ENCODE measurements at regions not wholly inside any gene's neighbourhood (a gene's known extent, or its start where the extent isn't known, plus 50 kb on each side); places are given as distances from the start of the nearest gene placed in this dataset.

GRCh38 chr7:53684693-53685092 lies 649.3 kb downstream of the POM121L12 start:
- TF ChIP-seq CEBPB (IDR thresholded peaks at IDR 0.05; ENCODE audit: low read depth) (no peak), SIN3A (IDR thresholded peaks at IDR 0.05; ENCODE audit: low read depth) (no peak), ZNF274 (IDR thresholded peaks at IDR 0.05; ENCODE audit: low read depth, low read length) (no peak), POLR2AphosphoS5 (IDR thresholded peaks at IDR 0.05; ENCODE audit: low read depth, low read length) (no peak), ELF1 (IDR thresholded peaks at IDR 0.05; ENCODE audit: borderline replicate concordance, low read depth) (no peak), TCF7L2 (IDR thresholded peaks at IDR 0.05; ENCODE audit: borderline replicate concordance, extremely low read depth, insufficient read depth, insufficient read length) (no peak), RAD21 (IDR thresholded peaks at IDR 0.05; ENCODE audit: low read depth) (no peak), YY1 (IDR thresholded peaks at IDR 0.05; ENCODE audit: extremely low read depth, insufficient replicate concordance, low read depth, low read length) (no peak)
- TF ChIP-seq, protein P1, sequence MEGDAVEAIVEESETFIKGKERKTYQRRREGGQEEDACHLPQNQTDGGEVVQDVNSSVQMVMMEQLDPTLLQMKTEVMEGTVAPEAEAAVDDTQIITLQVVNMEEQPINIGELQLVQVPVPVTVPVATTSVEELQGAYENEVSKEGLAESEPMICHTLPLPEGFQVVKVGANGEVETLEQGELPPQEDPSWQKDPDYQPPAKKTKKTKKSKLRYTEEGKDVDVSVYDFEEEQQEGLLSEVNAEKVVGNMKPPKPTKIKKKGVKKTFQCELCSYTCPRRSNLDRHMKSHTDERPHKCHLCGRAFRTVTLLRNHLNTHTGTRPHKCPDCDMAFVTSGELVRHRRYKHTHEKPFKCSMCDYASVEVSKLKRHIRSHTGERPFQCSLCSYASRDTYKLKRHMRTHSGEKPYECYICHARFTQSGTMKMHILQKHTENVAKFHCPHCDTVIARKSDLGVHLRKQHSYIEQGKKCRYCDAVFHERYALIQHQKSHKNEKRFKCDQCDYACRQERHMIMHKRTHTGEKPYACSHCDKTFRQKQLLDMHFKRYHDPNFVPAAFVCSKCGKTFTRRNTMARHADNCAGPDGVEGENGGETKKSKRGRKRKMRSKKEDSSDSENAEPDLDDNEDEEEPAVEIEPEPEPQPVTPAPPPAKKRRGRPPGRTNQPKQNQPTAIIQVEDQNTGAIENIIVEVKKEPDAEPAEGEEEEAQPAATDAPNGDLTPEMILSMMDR (IDR thresholded peaks at IDR 0.05 in 2 of 3, conservative IDR thresholded peaks at IDR 0.05 in 1 of 3; ENCODE audit: borderline replicate concordance in 1 of 3, insufficient read depth in 1 of 3, low read depth in 2 of 3, low read length in 2 of 3): no peak
- TF ChIP-seq, protein P2, sequence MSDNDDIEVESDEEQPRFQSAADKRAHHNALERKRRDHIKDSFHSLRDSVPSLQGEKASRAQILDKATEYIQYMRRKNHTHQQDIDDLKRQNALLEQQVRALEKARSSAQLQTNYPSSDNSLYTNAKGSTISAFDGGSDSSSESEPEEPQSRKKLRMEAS (IDR thresholded peaks at IDR 0.05): no peak

All from HCT116 (cell line).